Mesendoderm (in vitro differentiated cells): ENCODE measurements at regions not wholly inside any gene's neighbourhood (a gene's known extent, or its start where the extent isn't known, plus 50 kb on each side); places are given as distances from the start of the nearest gene placed in this dataset.

Experiments used
- DNase-seq: peaks from one replicate; pipeline ENCODE4 v3.0.0; 2013
- H2AK5ac ChIP-seq: 2 replicates; pipeline ENCODE4 v1.6.1; 2013; ENCODE audit warnings: low read length, inconsistent platforms
- H2BK120ac ChIP-seq: 2 replicates; pipeline ENCODE4 v1.6.1; 2013; ENCODE audit warnings: low read depth, mild to moderate bottlenecking, low read length, moderate library complexity, mixed read lengths
- H2BK15ac ChIP-seq: replicated peaks from 2 replicates; pipeline ENCODE4 v1.6.1; 2013; ENCODE audit warnings: low read depth, mild to moderate bottlenecking, moderate library complexity
- H2BK5ac ChIP-seq: 2 replicates; pipeline ENCODE4 v1.6.1; 2013; ENCODE audit warnings: low read length, inconsistent platforms
- H3K18ac ChIP-seq: 2 replicates; pipeline ENCODE4 v1.6.1; 2013; ENCODE audit warnings: mild to moderate bottlenecking, low read length, mixed read lengths
- H3K23ac ChIP-seq: one replicate; pipeline ENCODE4 v1.6.1; 2013; ENCODE audit warnings: low read length
- H3K27ac ChIP-seq: 2 replicates; pipeline ENCODE4 v1.5.1; 2013; ENCODE audit warnings: low read depth, mild to moderate bottlenecking, inconsistent platforms, low read length, moderate library complexity
- H3K27me3 ChIP-seq: 2 replicates; pipeline ENCODE4 v1.6.1; 2013; ENCODE audit warnings: low read length, control low read depth, mild to moderate bottlenecking, inconsistent platforms; ENCODE audit not compliant: insufficient read depth, poor library complexity
- H3K36me3 ChIP-seq: 2 replicates; pipeline ENCODE4 v1.6.1; 2013; ENCODE audit warnings: low read length, inconsistent platforms; ENCODE audit not compliant: control insufficient read depth, insufficient read depth
- H3K4ac ChIP-seq: one replicate; pipeline ENCODE4 v1.6.1; 2013; ENCODE audit warnings: low read depth, mild to moderate bottlenecking, low read length, moderate library complexity
- H3K4me1 ChIP-seq: 2 replicates; pipeline ENCODE4 v1.6.1; 2013; ENCODE audit warnings: low read depth, low read length, inconsistent platforms; ENCODE audit not compliant: control insufficient read depth
- H3K4me2 ChIP-seq: 2 replicates; pipeline ENCODE4 v1.6.1; 2013; ENCODE audit warnings: low read length
- H3K4me3 ChIP-seq: 2 replicates; pipeline ENCODE4 v1.5.1; 2013; ENCODE audit warnings: mild to moderate bottlenecking, low read length
- H3K56ac ChIP-seq: one replicate; pipeline ENCODE4 v1.6.1; 2013; ENCODE audit warnings: low read length
- H3K79me1 ChIP-seq: 2 replicates; pipeline ENCODE4 v1.6.1; 2013; ENCODE audit warnings: low read length, inconsistent platforms
- H3K79me2 ChIP-seq: 2 replicates; pipeline ENCODE4 v1.6.1; 2013; ENCODE audit warnings: mild to moderate bottlenecking, low read length; ENCODE audit not compliant: control insufficient read depth, insufficient read depth
- H3K9ac ChIP-seq: 2 replicates; pipeline ENCODE4 v1.6.1; 2013; ENCODE audit warnings: low read length, inconsistent platforms
- H4K5ac ChIP-seq: one replicate; pipeline ENCODE4 v1.6.1; 2013; ENCODE audit warnings: low read length
- H4K8ac ChIP-seq: one replicate; pipeline ENCODE4 v1.6.1; 2013; ENCODE audit warnings: low read depth, mild to moderate bottlenecking, control low read depth, low read length, moderate library complexity
- WGBS: extraction: QIAGEN DNeasy Blood & Tissue Kit; methylation state at CpG from one replicate; pipeline ENCODE4 v1.1.7; 2013; ENCODE audit warnings: low lambda C conversion rate, missing lambda C conversion rate; ENCODE audit not compliant: insufficient coverage; ENCODE audit errors: extremely low coverage; 5-methylcytosine and 5-hydroxymethylcytosine counted together

GRCh38 chr5:155953335-155953734, 373.6 kb upstream of the SGCD start:
- no peak overlapping the region for H3K27ac ChIP-seq
- WGBS: no CpG with 5 or more reads among the region's 1 CpG

GRCh38 chr5:155954701-155955445, 372.1 kb upstream of the SGCD start:
- Histone ChIP-seq H3K4me2 (no peak overlapping the region), H3K18ac (no peak overlapping the region), H2BK5ac (no peak overlapping the region), H3K23ac (no peak overlapping the region), H2BK15ac (no peak overlapping the region), H3K27me3 (no peaks in the 10 kb centered on the region), H3K79me1 (no peaks in the 10 kb centered on the region), H3K4me3 (no peak overlapping the region), H4K8ac (no peak overlapping the region), H4K5ac (no peak overlapping the region), H3K36me3 (no peaks in the 10 kb centered on the region), H3K4me1 (no peaks in the 10 kb centered on the region), H3K79me2 (no peaks in the 10 kb centered on the region), H3K27ac (no peak overlapping the region), H3K4ac (no peak overlapping the region), H3K9ac (no peak overlapping the region), H2BK120ac (no peak overlapping the region), H3K56ac (no peak overlapping the region), H2AK5ac (no peak overlapping the region)
- WGBS: no CpG with 5 or more reads among the region's 6 CpGs
- no peak for DNase-seq

More at GRCh38 chr5:155953335-155953734, 373.6 kb upstream of the SGCD start:
- Histone ChIP-seq H3K23ac (no peak overlapping the region), H3K56ac (no peak overlapping the region), H3K27me3 (no peaks in the 10 kb centered on the region), H2AK5ac (no peak overlapping the region), H4K5ac (no peak overlapping the region), H3K4me3 (no peak overlapping the region), H3K4ac (no peak overlapping the region), H2BK120ac (no peak overlapping the region), H3K4me1 (no peaks in the 10 kb centered on the region), H3K18ac (no peak overlapping the region), H3K79me2 (no peaks in the 10 kb centered on the region), H2BK5ac (no peak overlapping the region), H3K9ac (no peak overlapping the region), H3K79me1 (no peaks in the 10 kb centered on the region), H4K8ac (no peak overlapping the region), H3K4me2 (no peak overlapping the region), H2BK15ac (no peak overlapping the region), H3K36me3 (no peaks in the 10 kb centered on the region)
- peak; percentile 74 for DNase-seq

- Histone ChIP-seq H2BK120ac (no peak overlapping the region), H4K5ac (no peak overlapping the region), H3K4me1 (no peaks in the 10 kb centered on the region), H4K8ac (no peak overlapping the region), H3K36me3 (no peaks in the 10 kb centered on the region), H3K4ac (no peak overlapping the region), H3K23ac (no peak overlapping the region), H2BK5ac (no peak overlapping the region), H3K79me1 (no peaks in the 10 kb centered on the region), H3K4me2 (no peak overlapping the region), H3K79me2 (no peaks in the 10 kb centered on the region), H3K27me3 (no peaks in the 10 kb centered on the region), H2BK15ac (no peak overlapping the region), H3K4me3 (no peak overlapping the region), H3K9ac (no peak overlapping the region), H3K56ac (no peak overlapping the region), H2AK5ac (no peak overlapping the region), H3K27ac (no peak overlapping the region), H3K18ac (no peak overlapping the region)
- WGBS: no CpG with 5 or more reads among the region's 3 CpGs
- no peak for DNase-seq
Observed at GRCh38 chr5:155957884-155958283, 369.1 kb upstream of the SGCD start.

GRCh38 chr5:155959082-155959481, 367.9 kb upstream of the SGCD start:
- H3K27me3 ChIP-seq: no peaks in the 10 kb centered on the region
- H4K5ac ChIP-seq: no peak overlapping the region
- no peaks in the 10 kb centered on the region for H3K79me2 ChIP-seq
- DNase-seq: no peak
- no CpG with 5 or more reads among the region's 2 CpGs for WGBS
- H2AK5ac ChIP-seq: no peak overlapping the region
- H3K23ac ChIP-seq: no peak overlapping the region
- H3K27ac ChIP-seq: no peak overlapping the region
- H3K4me3 ChIP-seq: no peak overlapping the region
- H3K79me1 ChIP-seq: no peaks in the 10 kb centered on the region
- no peak overlapping the region for H3K4ac ChIP-seq
- no peak overlapping the region for H4K8ac ChIP-seq
- H3K4me1 ChIP-seq: no peaks in the 10 kb centered on the region
- no peak overlapping the region for H3K4me2 ChIP-seq
- H3K18ac ChIP-seq: no peak overlapping the region
- H3K9ac ChIP-seq: no peak overlapping the region
- no peak overlapping the region for H3K56ac ChIP-seq
- H2BK120ac ChIP-seq: no peak overlapping the region
- H2BK5ac ChIP-seq: no peak overlapping the region
- no peaks in the 10 kb centered on the region for H3K36me3 ChIP-seq
- H2BK15ac ChIP-seq: no peak overlapping the region

- Histone ChIP-seq H3K56ac (no peak overlapping the region), H2BK5ac (no peak overlapping the region), H3K79me2 (no peaks in the 10 kb centered on the region), H3K9ac (no peak overlapping the region), H4K5ac (no peak overlapping the region), H3K27me3 (no peaks in the 10 kb centered on the region), H3K23ac (no peak overlapping the region), H2AK5ac (no peak overlapping the region), H3K4me2 (no peak overlapping the region), H3K36me3 (no peaks in the 10 kb centered on the region), H3K4me1 (no peaks in the 10 kb centered on the region), H2BK15ac (no peak overlapping the region), H3K4me3 (no peak overlapping the region), H3K18ac (no peak overlapping the region), H4K8ac (no peak overlapping the region), H3K4ac (no peak overlapping the region), H3K79me1 (no peaks in the 10 kb centered on the region), H2BK120ac (no peak overlapping the region), H3K27ac (no peak overlapping the region)
- DNase-seq: no peak
- WGBS: 100% methylated on average over 1 of the region's 3 CpGs
Observed at GRCh38 chr5:155960177-155960576, 366.8 kb upstream of the SGCD start.

- H3K9ac ChIP-seq: no peak overlapping the region
- no peak overlapping the region for H2AK5ac ChIP-seq
- DNase-seq: no peak
- H3K79me1 ChIP-seq: no peaks in the 10 kb centered on the region
- H3K23ac ChIP-seq: no peak overlapping the region
- no peak overlapping the region for H4K5ac ChIP-seq
- H4K8ac ChIP-seq: no peak overlapping the region
- H3K27me3 ChIP-seq: no peaks in the 10 kb centered on the region
- H3K18ac ChIP-seq: no peak overlapping the region
- H3K4me2 ChIP-seq: no peak overlapping the region
- H2BK5ac ChIP-seq: no peak overlapping the region
- no peak overlapping the region for H2BK120ac ChIP-seq
- no peak overlapping the region for H2BK15ac ChIP-seq
- H3K4ac ChIP-seq: no peak overlapping the region
- H3K36me3 ChIP-seq: no peaks in the 10 kb centered on the region
- H3K79me2 ChIP-seq: no peaks in the 10 kb centered on the region
- no peak overlapping the region for H3K27ac ChIP-seq
- no peaks in the 10 kb centered on the region for H3K4me1 ChIP-seq
- H3K4me3 ChIP-seq: no peak overlapping the region
- no peak overlapping the region for H3K56ac ChIP-seq
- no CpG with 5 or more reads among the region's 5 CpGs for WGBS
Observed at GRCh38 chr5:155969537-155969936, 357.4 kb upstream of the SGCD start.
